ENCODE measurements at regions not wholly inside any gene's neighbourhood (a gene's known extent, or its start where the extent isn't known, plus 50 kb on each side); places are given as distances from the start of the nearest gene placed in this dataset.

DNA sequence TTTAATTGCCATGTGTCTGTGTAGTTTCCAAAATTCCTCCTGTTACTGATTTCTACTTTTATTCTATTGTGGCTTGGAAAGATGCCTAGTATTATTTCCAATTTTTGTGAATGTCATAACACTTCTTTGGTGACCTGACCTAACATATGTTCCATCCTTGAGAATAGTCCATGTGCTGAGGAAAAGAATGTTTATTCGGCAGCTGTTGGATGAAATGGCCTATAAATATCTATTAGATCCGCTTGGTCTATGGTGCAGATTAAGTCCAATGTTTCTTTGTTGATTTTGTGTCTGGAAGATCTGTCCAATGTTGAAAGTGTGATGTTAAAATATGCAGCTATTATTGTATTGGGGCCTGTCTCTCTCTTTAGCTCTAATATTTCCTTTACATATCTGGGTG, 219.2 kb upstream of the HDX start:
- Histone ChIP-seq H3K27me3 (replicated peaks; ENCODE audit: insufficient read depth, low read depth, low read length, poor library complexity) (no peaks in the 10 kb centered on the region), H3K4me1 (ENCODE audit: insufficient read depth, low read length, poor library complexity, severe bottlenecking) (no peaks in the 10 kb centered on the region), H3K27ac (ENCODE audit: low read depth, low read length, poor library complexity, severe bottlenecking) (no peak overlapping the region), H3K36me3 (ENCODE audit: insufficient read depth, low read length, poor library complexity, severe bottlenecking) (no peaks in the 10 kb centered on the region), H3K4me3 (ENCODE audit: low read depth, low read length, poor library complexity, severe bottlenecking) (no peak overlapping the region), H3K9me3 (ENCODE audit: low read depth, low read length, poor library complexity, severe bottlenecking) (no peaks in the 10 kb centered on the region)
- TF ChIP-seq, protein P1, sequence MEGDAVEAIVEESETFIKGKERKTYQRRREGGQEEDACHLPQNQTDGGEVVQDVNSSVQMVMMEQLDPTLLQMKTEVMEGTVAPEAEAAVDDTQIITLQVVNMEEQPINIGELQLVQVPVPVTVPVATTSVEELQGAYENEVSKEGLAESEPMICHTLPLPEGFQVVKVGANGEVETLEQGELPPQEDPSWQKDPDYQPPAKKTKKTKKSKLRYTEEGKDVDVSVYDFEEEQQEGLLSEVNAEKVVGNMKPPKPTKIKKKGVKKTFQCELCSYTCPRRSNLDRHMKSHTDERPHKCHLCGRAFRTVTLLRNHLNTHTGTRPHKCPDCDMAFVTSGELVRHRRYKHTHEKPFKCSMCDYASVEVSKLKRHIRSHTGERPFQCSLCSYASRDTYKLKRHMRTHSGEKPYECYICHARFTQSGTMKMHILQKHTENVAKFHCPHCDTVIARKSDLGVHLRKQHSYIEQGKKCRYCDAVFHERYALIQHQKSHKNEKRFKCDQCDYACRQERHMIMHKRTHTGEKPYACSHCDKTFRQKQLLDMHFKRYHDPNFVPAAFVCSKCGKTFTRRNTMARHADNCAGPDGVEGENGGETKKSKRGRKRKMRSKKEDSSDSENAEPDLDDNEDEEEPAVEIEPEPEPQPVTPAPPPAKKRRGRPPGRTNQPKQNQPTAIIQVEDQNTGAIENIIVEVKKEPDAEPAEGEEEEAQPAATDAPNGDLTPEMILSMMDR (conservative IDR thresholded peaks at IDR 0.05; ENCODE audit: low read depth, low read length), result no peak
- no peak for TF ChIP-seq EZH2 (IDR thresholded peaks at IDR 0.05; ENCODE audit: borderline replicate concordance, low read depth, low read length, poor library complexity, severe bottlenecking)
- DNase-seq (ENCODE audit: low spot score), result no peak
- POLR2A ChIA-PET (ENCODE audit: low non-redundant PET), result no interaction called here
- CTCF ChIA-PET, result no interaction called here
- intact Hi-C loops (cut with micrococcal nuclease; ENCODE audit: unreplicated experiment), result no loop called here
- BruUV-seq (replicated peaks), result no TSS peak

DNA sequence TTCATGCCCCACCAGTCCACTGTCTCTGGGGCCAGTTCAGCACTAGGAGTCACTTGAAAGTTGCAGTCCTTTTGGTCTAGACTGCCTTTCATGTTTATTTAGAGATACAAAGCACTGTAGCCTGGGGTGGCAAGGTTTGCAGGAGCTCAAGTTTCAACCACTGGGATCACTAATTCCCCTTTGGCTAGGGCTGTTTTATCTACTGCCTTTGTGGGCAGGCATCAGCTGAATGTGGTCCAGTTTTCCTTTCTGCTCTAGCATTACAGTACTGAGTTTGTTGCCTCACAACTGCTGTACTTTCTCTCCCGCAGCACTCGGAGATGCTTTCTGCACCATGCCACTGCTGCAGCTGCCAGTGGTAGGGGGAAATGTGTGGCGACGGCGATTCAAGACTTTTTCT, 222.3 kb upstream of the HDX start:
- CTCF ChIA-PET, result no interaction called here
- TF ChIP-seq, protein P1 (conservative IDR thresholded peaks at IDR 0.05; ENCODE audit: low read depth, low read length), result no peak
- no peak for TF ChIP-seq EZH2 (IDR thresholded peaks at IDR 0.05; ENCODE audit: borderline replicate concordance, low read depth, low read length, poor library complexity, severe bottlenecking)
- H3K27me3 ChIP-seq (replicated peaks; ENCODE audit: insufficient read depth, low read depth, low read length, poor library complexity), result no peaks in the 10 kb centered on the region
- no peak overlapping the region for H3K27ac ChIP-seq (ENCODE audit: low read depth, low read length, poor library complexity, severe bottlenecking)
- no TSS peak for BruUV-seq (replicated peaks)
- POLR2A ChIA-PET (ENCODE audit: low non-redundant PET), result no interaction called here
- H3K36me3 ChIP-seq (ENCODE audit: insufficient read depth, low read length, poor library complexity, severe bottlenecking), result no peaks in the 10 kb centered on the region
- intact Hi-C loops (cut with micrococcal nuclease; ENCODE audit: unreplicated experiment), result no loop called here
- H3K4me1 ChIP-seq (ENCODE audit: insufficient read depth, low read length, poor library complexity, severe bottlenecking), result no peaks in the 10 kb centered on the region
- no peak overlapping the region for H3K4me3 ChIP-seq (ENCODE audit: low read depth, low read length, poor library complexity, severe bottlenecking)
- H3K9me3 ChIP-seq (ENCODE audit: low read depth, low read length, poor library complexity, severe bottlenecking), result no peaks in the 10 kb centered on the region
- DNase-seq (ENCODE audit: low spot score), result no peak

DNA sequence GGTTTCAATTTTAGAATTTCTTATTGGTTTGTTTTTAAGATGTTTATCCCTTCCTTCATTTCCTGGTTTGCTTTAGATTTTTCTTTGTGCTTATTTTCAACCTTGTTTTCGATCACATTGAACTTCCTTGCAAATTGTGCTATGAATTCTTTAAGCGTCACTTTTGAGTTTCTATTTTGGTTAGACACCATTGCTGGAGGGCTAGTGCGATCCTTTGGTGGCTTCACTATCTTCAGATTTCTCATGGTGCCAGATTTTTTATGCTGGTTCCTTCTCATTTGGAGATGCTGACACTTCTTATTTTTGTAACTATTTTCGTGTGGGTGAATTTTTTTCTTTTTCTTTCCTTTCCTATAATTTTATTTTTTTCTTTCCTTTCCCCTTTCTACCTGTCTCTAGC, 227.2 kb upstream of the HDX start:
- ChIA-PET POLR2A (ENCODE audit: low non-redundant PET) (no interaction called here), CTCF (interaction anchor here (1.0 kb wide), 1 partner anchor 324 kb away, joined by 4 read pairs; no protein-coding TSS in a partner anchor)
- H3K36me3 ChIP-seq (ENCODE audit: insufficient read depth, low read length, poor library complexity, severe bottlenecking), result no peaks in the 10 kb centered on the region
- no peak overlapping the region for H3K27ac ChIP-seq (ENCODE audit: low read depth, low read length, poor library complexity, severe bottlenecking)
- no TSS peak for BruUV-seq (replicated peaks)
- TF ChIP-seq EZH2 (IDR thresholded peaks at IDR 0.05; ENCODE audit: borderline replicate concordance, low read depth, low read length, poor library complexity, severe bottlenecking), result no peak
- TF ChIP-seq, protein P1 (conservative IDR thresholded peaks at IDR 0.05; ENCODE audit: low read depth, low read length), result no peak
- H3K4me1 ChIP-seq (ENCODE audit: insufficient read depth, low read length, poor library complexity, severe bottlenecking), result no peaks in the 10 kb centered on the region
- H3K27me3 ChIP-seq (replicated peaks; ENCODE audit: insufficient read depth, low read depth, low read length, poor library complexity), result no peaks in the 10 kb centered on the region
- intact Hi-C loops (cut with micrococcal nuclease; ENCODE audit: unreplicated experiment), result loop anchor here (5.0 kb wide), 2 partner anchors 318 to 813 kb away; no protein-coding TSS in a partner anchor
- no peak for DNase-seq (ENCODE audit: low spot score)
- H3K4me3 ChIP-seq (ENCODE audit: low read depth, low read length, poor library complexity, severe bottlenecking), result no peak overlapping the region
- H3K9me3 ChIP-seq (ENCODE audit: low read depth, low read length, poor library complexity, severe bottlenecking), result no peaks in the 10 kb centered on the region
